ENCODE measurements at regions not wholly inside any gene's neighbourhood (a gene's known extent, or its start where the extent isn't known, plus 50 kb on each side); places are given as distances from the start of the nearest gene placed in this dataset.

DNA sequence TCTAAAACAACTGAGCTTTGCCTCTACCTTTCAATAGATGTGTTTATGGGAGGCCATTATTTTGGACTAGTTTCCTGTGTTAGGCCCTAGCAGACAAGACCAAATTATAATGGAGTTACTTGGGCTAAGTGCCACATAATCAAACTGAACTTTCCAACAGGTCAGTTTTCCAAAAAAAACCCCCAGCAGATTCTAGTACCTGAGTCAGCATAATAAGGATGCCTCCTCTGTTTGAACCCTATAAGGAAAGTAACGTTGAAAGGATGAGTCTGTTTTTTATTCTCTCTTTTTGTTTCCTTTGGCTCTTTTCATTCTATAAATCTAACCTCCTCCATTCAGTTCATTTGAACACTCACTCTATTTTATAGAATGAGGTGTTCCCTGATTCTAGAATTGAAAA is 148.1 kb upstream of the FAM3C start:
- TF ChIP-seq, protein P1, sequence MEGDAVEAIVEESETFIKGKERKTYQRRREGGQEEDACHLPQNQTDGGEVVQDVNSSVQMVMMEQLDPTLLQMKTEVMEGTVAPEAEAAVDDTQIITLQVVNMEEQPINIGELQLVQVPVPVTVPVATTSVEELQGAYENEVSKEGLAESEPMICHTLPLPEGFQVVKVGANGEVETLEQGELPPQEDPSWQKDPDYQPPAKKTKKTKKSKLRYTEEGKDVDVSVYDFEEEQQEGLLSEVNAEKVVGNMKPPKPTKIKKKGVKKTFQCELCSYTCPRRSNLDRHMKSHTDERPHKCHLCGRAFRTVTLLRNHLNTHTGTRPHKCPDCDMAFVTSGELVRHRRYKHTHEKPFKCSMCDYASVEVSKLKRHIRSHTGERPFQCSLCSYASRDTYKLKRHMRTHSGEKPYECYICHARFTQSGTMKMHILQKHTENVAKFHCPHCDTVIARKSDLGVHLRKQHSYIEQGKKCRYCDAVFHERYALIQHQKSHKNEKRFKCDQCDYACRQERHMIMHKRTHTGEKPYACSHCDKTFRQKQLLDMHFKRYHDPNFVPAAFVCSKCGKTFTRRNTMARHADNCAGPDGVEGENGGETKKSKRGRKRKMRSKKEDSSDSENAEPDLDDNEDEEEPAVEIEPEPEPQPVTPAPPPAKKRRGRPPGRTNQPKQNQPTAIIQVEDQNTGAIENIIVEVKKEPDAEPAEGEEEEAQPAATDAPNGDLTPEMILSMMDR (IDR thresholded peaks at IDR 0.05 in 2 of 3, conservative IDR thresholded peaks at IDR 0.05 in 1 of 3; ENCODE audit: borderline replicate concordance in 1 of 3, insufficient read depth in 1 of 3, low read depth in 2 of 3, low read length in 2 of 3), result peak in 1 of 3 experiments; percentile 25; a peak in 1 of 6 replicates
- TF ChIP-seq RAD21 (IDR thresholded peaks at IDR 0.05; ENCODE audit: low read depth) (no peak), YY1 (IDR thresholded peaks at IDR 0.05; ENCODE audit: extremely low read depth, insufficient replicate concordance, low read depth, low read length) (peak; percentile 81), POLR2AphosphoS5 (IDR thresholded peaks at IDR 0.05; ENCODE audit: low read depth, low read length) (no peak), CEBPB (IDR thresholded peaks at IDR 0.05; ENCODE audit: low read depth) (no peak), JUND (IDR thresholded peaks at IDR 0.05) (no peak), POLR2A (IDR thresholded peaks at IDR 0.05; ENCODE audit: borderline replicate concordance, extremely low read depth, insufficient read depth, insufficient read length) (no peak), SRF (IDR thresholded peaks at IDR 0.05; ENCODE audit: low read depth) (no peak; the same call in 1 of the 2 replicates), ZFX (IDR thresholded peaks at IDR 0.05) (no peak), EZH2phosphoT487 (IDR thresholded peaks at IDR 0.05; ENCODE audit: borderline replicate concordance) (no peak)
